ENCODE measurements at regions not wholly inside any gene's neighbourhood (a gene's known extent, or its start where the extent isn't known, plus 50 kb on each side); places are given as distances from the start of the nearest gene placed in this dataset.
A peak's percentile ranks its signal among the peaks of the same experiment; 100 is the strongest.

- DNase-seq, result no peak
These were observed 799.6 kb downstream of the ADGRL2 start for GRCh38 chr1:82600314-82600713.

GRCh38 chr1:82598812-82599211, 798.1 kb downstream of the ADGRL2 start:
- DNase-seq, result no peak

DNA sequence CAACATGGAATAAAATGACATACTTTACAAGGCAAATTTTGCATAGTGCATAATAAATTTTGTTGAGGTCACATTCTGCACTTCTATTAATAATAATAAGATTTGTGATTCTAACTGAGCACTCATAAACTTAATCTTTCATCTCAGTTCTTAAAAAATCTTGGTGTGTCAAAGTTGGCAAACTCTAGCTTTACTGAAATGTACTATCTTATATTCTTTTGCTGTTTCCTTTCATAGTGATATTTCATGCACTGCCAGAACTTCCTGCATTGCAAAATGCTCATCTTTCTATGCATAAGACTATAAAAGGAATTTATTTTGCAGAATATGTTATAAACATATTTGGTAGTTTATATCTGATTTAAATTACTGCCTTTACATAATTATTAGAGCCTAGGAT, 797.6 kb downstream of the ADGRL2 start:
- no peak for DNase-seq

- no peak for DNase-seq
These were observed 796.9 kb downstream of the ADGRL2 start for GRCh38 chr1:82597649-82598048.

GRCh38 chr1:82597141-82597540, 796.4 kb downstream of the ADGRL2 start:
- DNase-seq, result no peak

GRCh38 chr1:82593561-82593960, 792.8 kb downstream of the ADGRL2 start:
- no peak for DNase-seq

GRCh38 chr1:82589588-82589987, 788.9 kb downstream of the ADGRL2 start:
- no peak for DNase-seq

DNA sequence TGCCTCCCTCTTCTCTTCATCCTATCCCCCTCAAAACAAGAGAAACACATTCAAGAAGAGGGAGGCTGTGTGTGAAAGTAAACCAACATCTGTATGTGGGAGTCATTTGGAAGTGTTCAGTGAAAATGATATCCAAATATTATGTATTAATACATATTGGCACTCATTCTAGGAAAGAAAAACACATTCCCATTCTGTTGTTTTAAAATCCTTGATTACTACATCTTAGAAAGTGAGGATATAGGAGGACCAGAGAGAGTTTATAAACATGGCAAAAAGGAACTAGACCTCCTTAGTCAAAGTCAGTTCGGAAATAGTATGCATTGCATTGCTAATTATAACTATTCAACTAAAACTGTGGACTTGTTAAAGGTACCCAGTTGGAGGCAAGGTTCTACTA, 786.6 kb downstream of the ADGRL2 start:
- no peak for DNase-seq

DNA sequence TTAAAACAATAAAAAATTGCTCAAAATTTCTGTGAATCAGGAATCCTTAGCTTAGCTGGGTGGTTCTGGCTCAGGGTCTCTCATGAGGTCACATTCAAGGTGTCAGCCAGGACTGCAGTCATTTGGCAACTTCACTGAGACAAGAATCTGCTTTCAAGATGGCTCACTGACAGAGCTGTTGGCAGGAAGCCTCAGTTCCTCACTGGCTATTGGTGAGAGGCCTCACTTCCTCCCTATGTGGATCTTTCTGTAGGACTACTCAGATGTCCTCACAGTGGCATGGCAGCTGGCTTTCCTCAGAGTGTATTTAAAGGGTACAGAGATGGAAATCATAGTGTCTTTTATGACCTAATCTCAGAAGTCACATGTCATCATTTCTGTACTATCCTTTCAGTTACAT, 785.7 kb downstream of the ADGRL2 start:
- DNase-seq, result no peak

- no peak for DNase-seq
These were observed 781.6 kb downstream of the ADGRL2 start for GRCh38 chr1:82582347-82582746.

- DNase-seq, result no peak
These were observed 777.5 kb downstream of the ADGRL2 start for GRCh38 chr1:82578086-82578726.

DNA sequence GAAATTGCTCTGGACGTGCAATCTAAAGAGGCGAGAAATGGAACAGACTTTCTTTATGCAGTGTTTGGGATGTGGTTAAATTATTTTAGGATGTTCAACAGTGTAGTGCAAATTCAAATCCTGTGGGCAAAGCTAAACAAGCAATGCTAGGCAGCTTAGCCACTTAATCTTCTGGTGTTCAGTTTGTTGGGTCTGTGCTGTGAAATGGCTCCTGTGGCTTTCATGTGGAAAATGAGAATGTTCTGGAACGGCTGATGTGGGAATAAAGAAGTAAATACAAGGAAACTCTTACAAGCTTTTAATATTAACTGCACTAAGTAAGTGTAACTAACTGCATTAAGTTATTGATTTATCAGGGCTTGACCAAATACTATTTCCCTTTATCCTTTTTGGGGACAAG, 766.6 kb downstream of the ADGRL2 start:
- no peak for DNase-seq

DNA sequence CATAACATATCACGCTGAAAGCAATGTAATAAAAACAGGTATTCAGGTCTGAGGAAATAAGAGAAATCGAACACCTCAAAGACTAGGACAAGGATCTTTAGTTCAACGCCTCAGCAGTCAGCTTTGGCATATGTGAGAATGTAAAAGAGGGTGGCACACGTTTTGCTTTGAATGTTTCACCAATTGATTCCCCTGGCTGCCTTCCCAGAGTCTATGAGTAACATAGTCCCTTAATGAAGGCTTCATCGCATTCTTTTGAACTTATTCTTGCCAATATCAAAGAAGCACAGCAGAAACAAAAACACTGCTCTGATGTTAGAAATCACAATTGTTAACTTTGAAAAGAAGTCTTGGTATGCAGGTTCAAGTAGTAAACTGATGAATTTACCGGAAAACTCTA, 764.8 kb downstream of the ADGRL2 start:
- DNase-seq, result no peak

- DNase-seq, result no peak
These were observed 764.4 kb downstream of the ADGRL2 start for GRCh38 chr1:82565146-82565545.

DNA sequence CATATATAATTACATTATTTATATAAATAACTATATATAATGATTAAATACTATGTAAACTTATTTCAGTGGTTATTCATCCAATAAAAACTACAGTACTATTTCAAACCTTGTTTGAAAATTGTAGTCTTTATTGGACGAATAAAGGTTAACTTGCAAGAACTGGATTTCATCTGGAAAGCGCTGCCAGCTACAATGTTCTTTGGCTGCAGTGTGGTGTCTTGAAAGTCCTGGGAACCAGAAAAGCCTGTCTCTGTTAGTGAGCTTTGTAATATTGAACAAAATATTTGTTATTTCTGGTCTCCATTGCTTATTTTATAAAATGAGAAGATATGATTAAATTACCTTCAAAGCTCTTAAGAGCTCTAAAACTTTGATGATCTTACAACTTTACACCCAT, 763.6 kb downstream of the ADGRL2 start:
- DNase-seq, result no peak

DNA sequence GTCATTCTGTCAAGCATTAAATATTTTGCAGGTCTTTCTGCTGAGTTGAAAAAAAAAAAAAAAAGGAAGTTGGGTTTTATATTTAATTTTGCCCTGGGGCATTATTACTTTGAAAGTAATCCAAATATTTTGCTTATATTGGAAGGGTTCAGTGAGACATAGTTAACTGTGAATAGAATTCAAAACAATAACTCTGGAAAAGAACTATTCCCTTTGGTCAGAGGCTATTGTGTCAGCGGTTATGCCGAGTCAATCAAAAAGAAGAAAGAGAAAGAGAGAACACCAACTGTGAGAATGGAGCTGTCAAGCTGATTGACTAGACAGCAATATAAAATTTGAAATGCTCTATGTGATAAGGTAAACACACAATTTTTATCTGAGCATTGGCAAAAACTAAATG, 761.7 kb downstream of the ADGRL2 start:
- peak in 1 of 3 experiments; percentile 53 for DNase-seq

- DNase-seq, result no peak
These were observed 759.8 kb downstream of the ADGRL2 start for GRCh38 chr1:82560566-82560965.

DNA sequence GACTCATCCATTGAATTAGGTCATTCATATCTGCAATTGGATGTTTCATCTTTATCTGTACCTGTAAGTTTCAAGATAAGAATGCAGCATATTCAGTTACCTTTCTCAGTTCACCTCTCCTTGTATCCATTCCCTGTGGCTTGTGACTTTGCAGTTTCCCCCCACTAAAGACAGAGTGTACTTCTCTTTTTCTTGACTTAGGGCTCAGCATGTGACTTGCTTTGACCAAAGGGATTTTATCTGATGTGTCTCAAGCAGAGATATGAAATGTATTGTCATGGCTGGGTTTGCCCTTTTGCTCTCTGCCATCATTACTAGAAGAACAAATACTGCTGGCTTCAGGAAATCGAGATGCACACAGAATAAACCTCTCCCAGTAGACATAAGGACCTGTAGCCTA, 754.8 kb downstream of the ADGRL2 start:
- DNase-seq, result no peak

DNA sequence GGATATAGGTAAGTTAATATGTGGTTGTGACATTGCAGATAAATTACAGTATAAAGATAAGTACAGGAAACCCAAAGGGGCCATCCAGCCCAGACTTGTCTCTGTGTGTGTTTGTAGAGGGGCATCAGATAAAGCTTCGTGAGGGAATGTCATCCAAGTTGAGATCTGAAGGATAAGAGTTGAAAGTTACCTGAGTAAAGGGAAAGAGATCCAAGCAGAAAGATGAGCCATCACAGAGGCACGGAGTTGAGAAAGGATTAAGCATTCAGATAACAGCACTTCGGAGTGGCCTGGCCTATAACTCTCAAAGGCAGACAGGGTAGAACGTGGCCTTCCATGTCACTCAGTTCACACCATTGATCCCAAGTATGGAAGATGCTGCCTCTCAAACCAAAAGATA, 749.1 kb downstream of the ADGRL2 start:
- DNase-seq, result no peak

- no peak for DNase-seq
These were observed 742.0 kb downstream of the ADGRL2 start for GRCh38 chr1:82542766-82543165.

- DNase-seq, result no peak
These were observed 741.4 kb downstream of the ADGRL2 start for GRCh38 chr1:82542141-82542540.

DNA sequence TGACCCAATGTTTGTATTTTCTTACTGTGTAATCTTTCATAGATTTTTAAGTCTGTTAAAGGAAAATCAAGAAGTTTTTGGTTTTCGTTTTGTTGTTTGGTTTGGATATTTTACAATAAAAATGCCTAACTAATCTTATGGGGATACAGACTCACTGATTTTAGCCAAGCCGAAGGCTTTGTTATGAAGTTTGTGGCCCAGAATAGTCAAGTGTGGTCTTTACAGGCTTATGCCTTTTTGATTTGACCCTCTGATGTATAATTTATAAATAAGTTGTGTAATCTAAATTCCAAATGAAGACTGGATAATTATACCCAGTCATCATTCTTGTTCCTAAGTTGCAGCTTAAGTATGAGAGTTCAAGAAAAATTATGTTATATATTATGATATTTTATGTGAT, 739.3 kb downstream of the ADGRL2 start:
- no peak for DNase-seq

GRCh38 chr1:82538876-82539275, 738.1 kb downstream of the ADGRL2 start:
- DNase-seq, result no peak

DNA sequence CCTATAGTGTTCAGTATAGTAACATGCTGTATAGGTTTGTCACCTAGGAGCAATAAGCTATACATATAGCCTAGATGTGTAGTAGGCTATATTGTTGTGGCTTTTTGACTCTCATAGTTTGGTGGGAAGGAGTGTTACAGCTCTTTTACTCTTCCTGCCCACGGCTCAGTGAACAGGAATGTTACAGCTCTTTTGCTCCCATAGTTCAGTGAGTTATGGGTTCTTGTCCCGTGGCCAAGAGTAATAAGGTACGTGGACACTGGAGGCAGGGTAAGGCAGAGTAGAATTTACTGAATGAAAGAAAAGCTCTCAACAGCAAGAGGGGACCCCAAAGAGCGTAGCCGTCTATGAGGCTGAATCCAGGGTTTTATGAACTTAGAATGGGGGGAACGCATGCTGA, 734.3 kb downstream of the ADGRL2 start:
- no peak for DNase-seq

GRCh38 chr1:82525378-82525777, 724.6 kb downstream of the ADGRL2 start:
- no peak for DNase-seq

- DNase-seq, result no peak
These were observed 719.9 kb downstream of the ADGRL2 start for GRCh38 chr1:82520611-82521010.
